ENCODE measurements at regions not wholly inside any gene's neighbourhood (a gene's known extent, or its start where the extent isn't known, plus 50 kb on each side); places are given as distances from the start of the nearest gene placed in this dataset.

DNA sequence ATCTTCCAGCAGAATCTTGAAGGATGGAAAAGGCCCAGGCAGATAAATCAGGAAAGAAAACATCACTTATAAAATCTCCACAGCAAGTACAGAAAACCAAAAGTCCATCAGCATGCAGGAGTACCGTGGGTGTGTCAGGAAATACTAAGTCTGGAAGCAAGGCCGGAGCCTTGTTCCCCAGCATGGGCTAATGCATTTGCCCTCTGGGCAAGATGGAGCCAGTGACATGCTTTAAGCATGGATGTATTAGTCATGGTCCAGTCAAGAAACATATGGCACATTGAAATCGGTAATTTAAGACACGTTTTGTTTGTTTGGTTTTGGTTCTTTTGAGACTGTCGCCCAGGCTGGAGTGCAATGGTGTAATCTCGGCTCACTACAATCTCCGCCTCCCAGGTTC, 506.0 kb upstream of the JARID2 start:
- TF ChIP-seq, protein P1, sequence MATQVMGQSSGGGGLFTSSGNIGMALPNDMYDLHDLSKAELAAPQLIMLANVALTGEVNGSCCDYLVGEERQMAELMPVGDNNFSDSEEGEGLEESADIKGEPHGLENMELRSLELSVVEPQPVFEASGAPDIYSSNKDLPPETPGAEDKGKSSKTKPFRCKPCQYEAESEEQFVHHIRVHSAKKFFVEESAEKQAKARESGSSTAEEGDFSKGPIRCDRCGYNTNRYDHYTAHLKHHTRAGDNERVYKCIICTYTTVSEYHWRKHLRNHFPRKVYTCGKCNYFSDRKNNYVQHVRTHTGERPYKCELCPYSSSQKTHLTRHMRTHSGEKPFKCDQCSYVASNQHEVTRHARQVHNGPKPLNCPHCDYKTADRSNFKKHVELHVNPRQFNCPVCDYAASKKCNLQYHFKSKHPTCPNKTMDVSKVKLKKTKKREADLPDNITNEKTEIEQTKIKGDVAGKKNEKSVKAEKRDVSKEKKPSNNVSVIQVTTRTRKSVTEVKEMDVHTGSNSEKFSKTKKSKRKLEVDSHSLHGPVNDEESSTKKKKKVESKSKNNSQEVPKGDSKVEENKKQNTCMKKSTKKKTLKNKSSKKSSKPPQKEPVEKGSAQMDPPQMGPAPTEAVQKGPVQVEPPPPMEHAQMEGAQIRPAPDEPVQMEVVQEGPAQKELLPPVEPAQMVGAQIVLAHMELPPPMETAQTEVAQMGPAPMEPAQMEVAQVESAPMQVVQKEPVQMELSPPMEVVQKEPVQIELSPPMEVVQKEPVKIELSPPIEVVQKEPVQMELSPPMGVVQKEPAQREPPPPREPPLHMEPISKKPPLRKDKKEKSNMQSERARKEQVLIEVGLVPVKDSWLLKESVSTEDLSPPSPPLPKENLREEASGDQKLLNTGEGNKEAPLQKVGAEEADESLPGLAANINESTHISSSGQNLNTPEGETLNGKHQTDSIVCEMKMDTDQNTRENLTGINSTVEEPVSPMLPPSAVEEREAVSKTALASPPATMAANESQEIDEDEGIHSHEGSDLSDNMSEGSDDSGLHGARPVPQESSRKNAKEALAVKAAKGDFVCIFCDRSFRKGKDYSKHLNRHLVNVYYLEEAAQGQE (IDR thresholded peaks at IDR 0.05; ENCODE audit: unreplicated experiment), result no peak
- TF ChIP-seq, protein P2, sequence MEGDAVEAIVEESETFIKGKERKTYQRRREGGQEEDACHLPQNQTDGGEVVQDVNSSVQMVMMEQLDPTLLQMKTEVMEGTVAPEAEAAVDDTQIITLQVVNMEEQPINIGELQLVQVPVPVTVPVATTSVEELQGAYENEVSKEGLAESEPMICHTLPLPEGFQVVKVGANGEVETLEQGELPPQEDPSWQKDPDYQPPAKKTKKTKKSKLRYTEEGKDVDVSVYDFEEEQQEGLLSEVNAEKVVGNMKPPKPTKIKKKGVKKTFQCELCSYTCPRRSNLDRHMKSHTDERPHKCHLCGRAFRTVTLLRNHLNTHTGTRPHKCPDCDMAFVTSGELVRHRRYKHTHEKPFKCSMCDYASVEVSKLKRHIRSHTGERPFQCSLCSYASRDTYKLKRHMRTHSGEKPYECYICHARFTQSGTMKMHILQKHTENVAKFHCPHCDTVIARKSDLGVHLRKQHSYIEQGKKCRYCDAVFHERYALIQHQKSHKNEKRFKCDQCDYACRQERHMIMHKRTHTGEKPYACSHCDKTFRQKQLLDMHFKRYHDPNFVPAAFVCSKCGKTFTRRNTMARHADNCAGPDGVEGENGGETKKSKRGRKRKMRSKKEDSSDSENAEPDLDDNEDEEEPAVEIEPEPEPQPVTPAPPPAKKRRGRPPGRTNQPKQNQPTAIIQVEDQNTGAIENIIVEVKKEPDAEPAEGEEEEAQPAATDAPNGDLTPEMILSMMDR (conservative IDR thresholded peaks at IDR 0.05; ENCODE audit: low read depth in 2 of 2), result no peak
- TF ChIP-seq EZH2 (IDR thresholded peaks at IDR 0.05; ENCODE audit: low read depth, unreplicated experiment), result no peak
- no peak for TF ChIP-seq POLR2AphosphoS5 (IDR thresholded peaks at IDR 0.05; ENCODE audit: low read depth)
- TF ChIP-seq CREB1 (CRISPR knock-in tag; IDR thresholded peaks at IDR 0.05; ENCODE audit: low read depth), result no peak
- no peak for TF ChIP-seq EZH2phosphoT487 (IDR thresholded peaks at IDR 0.05; ENCODE audit: unreplicated experiment)
- TF ChIP-seq ZNF114 (CRISPR knock-in tag; IDR thresholded peaks at IDR 0.05), result no peak
- TF ChIP-seq JUNB (IDR thresholded peaks at IDR 0.05; ENCODE audit: unreplicated experiment), result no peak
- TF ChIP-seq NANOG (IDR thresholded peaks at IDR 0.05; ENCODE audit: borderline replicate concordance), result no peak
- no peak for TF ChIP-seq ZNF331 (CRISPR knock-in tag; IDR thresholded peaks at IDR 0.05; ENCODE audit: low read depth)
- TF ChIP-seq STAT1 (IDR thresholded peaks at IDR 0.05; ENCODE audit: unreplicated experiment), result no peak
- TF ChIP-seq, protein P3, sequence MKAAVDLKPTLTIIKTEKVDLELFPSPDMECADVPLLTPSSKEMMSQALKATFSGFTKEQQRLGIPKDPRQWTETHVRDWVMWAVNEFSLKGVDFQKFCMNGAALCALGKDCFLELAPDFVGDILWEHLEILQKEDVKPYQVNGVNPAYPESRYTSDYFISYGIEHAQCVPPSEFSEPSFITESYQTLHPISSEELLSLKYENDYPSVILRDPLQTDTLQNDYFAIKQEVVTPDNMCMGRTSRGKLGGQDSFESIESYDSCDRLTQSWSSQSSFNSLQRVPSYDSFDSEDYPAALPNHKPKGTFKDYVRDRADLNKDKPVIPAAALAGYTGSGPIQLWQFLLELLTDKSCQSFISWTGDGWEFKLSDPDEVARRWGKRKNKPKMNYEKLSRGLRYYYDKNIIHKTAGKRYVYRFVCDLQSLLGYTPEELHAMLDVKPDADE (IDR thresholded peaks at IDR 0.05), result no peak
- TF ChIP-seq, protein P4, sequence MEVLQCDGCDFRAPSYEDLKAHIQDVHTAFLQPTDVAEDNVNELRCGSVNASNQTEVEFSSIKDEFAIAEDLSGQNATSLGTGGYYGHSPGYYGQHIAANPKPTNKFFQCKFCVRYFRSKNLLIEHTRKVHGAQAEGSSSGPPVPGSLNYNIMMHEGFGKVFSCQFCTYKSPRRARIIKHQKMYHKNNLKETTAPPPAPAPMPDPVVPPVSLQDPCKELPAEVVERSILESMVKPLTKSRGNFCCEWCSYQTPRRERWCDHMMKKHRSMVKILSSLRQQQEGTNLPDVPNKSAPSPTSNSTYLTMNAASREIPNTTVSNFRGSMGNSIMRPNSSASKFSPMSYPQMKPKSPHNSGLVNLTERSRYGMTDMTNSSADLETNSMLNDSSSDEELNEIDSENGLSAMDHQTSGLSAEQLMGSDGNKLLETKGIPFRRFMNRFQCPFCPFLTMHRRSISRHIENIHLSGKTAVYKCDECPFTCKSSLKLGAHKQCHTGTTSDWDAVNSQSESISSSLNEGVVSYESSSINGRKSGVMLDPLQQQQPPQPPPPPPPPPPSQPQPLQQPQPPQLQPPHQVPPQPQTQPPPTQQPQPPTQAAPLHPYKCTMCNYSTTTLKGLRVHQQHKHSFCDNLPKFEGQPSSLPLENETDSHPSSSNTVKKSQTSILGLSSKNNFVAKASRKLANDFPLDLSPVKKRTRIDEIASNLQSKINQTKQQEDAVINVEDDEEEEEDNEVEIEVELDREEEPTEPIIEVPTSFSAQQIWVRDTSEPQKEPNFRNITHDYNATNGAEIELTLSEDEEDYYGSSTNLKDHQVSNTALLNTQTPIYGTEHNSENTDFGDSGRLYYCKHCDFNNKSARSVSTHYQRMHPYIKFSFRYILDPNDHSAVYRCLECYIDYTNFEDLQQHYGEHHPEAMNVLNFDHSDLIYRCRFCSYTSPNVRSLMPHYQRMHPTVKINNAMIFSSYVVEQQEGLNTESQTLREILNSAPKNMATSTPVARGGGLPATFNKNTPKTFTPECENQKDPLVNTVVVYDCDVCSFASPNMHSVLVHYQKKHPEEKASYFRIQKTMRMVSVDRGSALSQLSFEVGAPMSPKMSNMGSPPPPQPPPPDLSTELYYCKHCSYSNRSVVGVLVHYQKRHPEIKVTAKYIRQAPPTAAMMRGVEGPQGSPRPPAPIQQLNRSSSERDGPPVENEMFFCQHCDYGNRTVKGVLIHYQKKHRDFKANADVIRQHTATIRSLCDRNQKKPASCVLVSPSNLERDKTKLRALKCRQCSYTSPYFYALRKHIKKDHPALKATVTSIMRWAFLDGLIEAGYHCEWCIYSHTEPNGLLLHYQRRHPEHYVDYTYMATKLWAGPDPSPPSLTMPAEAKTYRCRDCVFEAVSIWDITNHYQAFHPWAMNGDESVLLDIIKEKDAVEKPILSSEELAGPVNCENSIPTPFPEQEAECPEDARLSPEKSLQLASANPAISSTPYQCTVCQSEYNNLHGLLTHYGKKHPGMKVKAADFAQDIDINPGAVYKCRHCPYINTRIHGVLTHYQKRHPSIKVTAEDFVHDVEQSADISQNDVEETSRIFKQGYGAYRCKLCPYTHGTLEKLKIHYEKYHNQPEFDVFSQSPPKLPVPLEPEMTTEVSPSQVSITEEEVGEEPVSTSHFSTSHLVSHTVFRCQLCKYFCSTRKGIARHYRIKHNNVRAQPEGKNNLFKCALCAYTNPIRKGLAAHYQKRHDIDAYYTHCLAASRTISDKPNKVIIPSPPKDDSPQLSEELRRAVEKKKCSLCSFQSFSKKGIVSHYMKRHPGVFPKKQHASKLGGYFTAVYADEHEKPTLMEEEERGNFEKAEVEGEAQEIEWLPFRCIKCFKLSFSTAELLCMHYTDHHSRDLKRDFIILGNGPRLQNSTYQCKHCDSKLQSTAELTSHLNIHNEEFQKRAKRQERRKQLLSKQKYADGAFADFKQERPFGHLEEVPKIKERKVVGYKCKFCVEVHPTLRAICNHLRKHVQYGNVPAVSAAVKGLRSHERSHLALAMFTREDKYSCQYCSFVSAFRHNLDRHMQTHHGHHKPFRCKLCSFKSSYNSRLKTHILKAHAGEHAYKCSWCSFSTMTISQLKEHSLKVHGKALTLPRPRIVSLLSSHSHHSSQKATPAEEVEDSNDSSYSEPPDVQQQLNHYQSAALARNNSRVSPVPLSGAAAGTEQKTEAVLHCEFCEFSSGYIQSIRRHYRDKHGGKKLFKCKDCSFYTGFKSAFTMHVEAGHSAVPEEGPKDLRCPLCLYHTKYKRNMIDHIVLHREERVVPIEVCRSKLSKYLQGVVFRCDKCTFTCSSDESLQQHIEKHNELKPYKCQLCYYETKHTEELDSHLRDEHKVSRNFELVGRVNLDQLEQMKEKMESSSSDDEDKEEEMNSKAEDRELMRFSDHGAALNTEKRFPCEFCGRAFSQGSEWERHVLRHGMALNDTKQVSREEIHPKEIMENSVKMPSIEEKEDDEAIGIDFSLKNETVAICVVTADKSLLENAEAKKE (CRISPR knock-in tag; IDR thresholded peaks at IDR 0.05), result no peak
